ENCODE measurements at regions not wholly inside any gene's neighbourhood (a gene's known extent, or its start where the extent isn't known, plus 50 kb on each side); places are given as distances from the start of the nearest gene placed in this dataset.

GRCh38 chr5:10912435-10912834, 151.4 kb upstream of the DAP start:
- no peak for TF ChIP-seq CTCF (IDR thresholded peaks at IDR 0.05)
- no peak for TF ChIP-seq POLR2A (IDR thresholded peaks at IDR 0.05)
